KG1 (cell line): ENCODE measurements at regions not wholly inside any gene's neighbourhood (a gene's known extent, or its start where the extent isn't known, plus 50 kb on each side); places are given as distances from the start of the nearest gene placed in this dataset.
"Not testable (repeated sequence)": the region's sequence is repeated elsewhere in the genome, so short reads cannot be mapped to it uniquely, and the experiment has no call there.

ENCODE experiments used
- DNase-seq: peaks from one replicate; lab custom pipeline; 2025; lab: John Stamatoyannopoulos, UW

- no peak for DNase-seq
Observed at GRCh38 chr1:192476802-192477298, 98.7 kb upstream of the RGS1 start.

GRCh38 chr1:192477630-192478029, 97.9 kb upstream of the RGS1 start:
- DNase-seq: no peak

- no peak for DNase-seq
Observed at GRCh38 chr1:192485692-192486436, 89.7 kb upstream of the RGS1 start.

- DNase-seq: no peak
Observed at GRCh38 chr1:192488058-192488457, 87.5 kb upstream of the RGS1 start.

GRCh38 chr1:192489047-192489446, 86.5 kb upstream of the RGS1 start:
- DNase-seq: no peak

GRCh38 chr1:192489748-192490147, 85.8 kb upstream of the RGS1 start:
- DNase-seq: peak; percentile 17

- DNase-seq: no peak
Observed at GRCh38 chr1:192491804-192492554, 83.6 kb upstream of the RGS1 start.

GRCh38 chr1:192493584-192493983, 82.0 kb upstream of the RGS1 start:
- no peak for DNase-seq

- DNase-seq: no peak
Observed at GRCh38 chr1:192496369-192497056, 79.1 kb upstream of the RGS1 start.

GRCh38 chr1:192497214-192497794, 78.3 kb upstream of the RGS1 start:
- DNase-seq: no peak

- not testable (repeated sequence) for DNase-seq
Observed at GRCh38 chr1:192498092-192498491, 77.5 kb upstream of the RGS1 start.

GRCh38 chr1:192499061-192499581, 76.5 kb upstream of the RGS1 start:
- DNase-seq: not testable (repeated sequence)

GRCh38 chr1:192500541-192500940, 75.0 kb upstream of the RGS1 start:
- DNase-seq: not testable (repeated sequence)

- DNase-seq: no peak
Observed at GRCh38 chr1:192506741-192507155, 68.8 kb upstream of the RGS1 start.

GRCh38 chr1:192512426-192513162, 63.0 kb upstream of the RGS1 start:
- no peak for DNase-seq

- DNase-seq: no peak
Observed at GRCh38 chr1:192513196-192513595, 62.4 kb upstream of the RGS1 start.

GRCh38 chr1:192513697-192514096, 61.9 kb upstream of the RGS1 start:
- no peak for DNase-seq

- DNase-seq: peak; percentile 75
Observed at GRCh38 chr1:192516776-192517297, 58.7 kb upstream of the RGS1 start.

GRCh38 chr1:192517716-192518355, 57.7 kb upstream of the RGS1 start:
- DNase-seq: not testable (repeated sequence)

- DNase-seq: no peak
Observed at GRCh38 chr1:192518700-192519099, 56.9 kb upstream of the RGS1 start.

- no peak for DNase-seq
Observed at GRCh38 chr1:192521734-192522133, 53.8 kb upstream of the RGS1 start.
